ENCODE measurements at regions not wholly inside any gene's neighbourhood (a gene's known extent, or its start where the extent isn't known, plus 50 kb on each side); places are given as distances from the start of the nearest gene placed in this dataset.
A peak's percentile ranks its signal among the peaks of the same experiment; 100 is the strongest.

- Histone ChIP-seq H3K4me1 (ENCODE audit: control insufficient read depth, insufficient read depth, low read length) (no peaks in the 10 kb centered on the region), H3K27me3 (ENCODE audit: control insufficient read depth, insufficient read depth, low read length) (no peaks in the 10 kb centered on the region), H3K36me3 (ENCODE audit: control insufficient read depth, insufficient read depth, low read length) (no peaks in the 10 kb centered on the region), H3K9me3 (ENCODE audit: control insufficient read depth, low read depth, low read length) (no peaks in the 10 kb centered on the region), H3K4me3 (ENCODE audit: low read length) (no peak overlapping the region), H3K27ac (ENCODE audit: low read length) (no peak overlapping the region)
- peak in 1 of 2 donors; percentile 9 for DNase-seq
- 100% methylated on average over 1 of the region's 6 CpGs for WGBS (ENCODE audit: insufficient coverage, low lambda C conversion rate)
Observed at GRCh38 chr4:42715807-42716482, 59.0 kb upstream of the ATP8A1 start.

- Histone ChIP-seq H3K4me3 (ENCODE audit: low read length) (no peak overlapping the region), H3K9me3 (ENCODE audit: control insufficient read depth, low read depth, low read length) (no peaks in the 10 kb centered on the region), H3K36me3 (ENCODE audit: control insufficient read depth, insufficient read depth, low read length) (no peaks in the 10 kb centered on the region), H3K27ac (ENCODE audit: low read length) (no peak overlapping the region), H3K4me1 (ENCODE audit: control insufficient read depth, insufficient read depth, low read length) (no peaks in the 10 kb centered on the region), H3K27me3 (ENCODE audit: control insufficient read depth, insufficient read depth, low read length) (no peaks in the 10 kb centered on the region)
- no CpG with 5 or more reads among the region's 3 CpGs for WGBS (ENCODE audit: insufficient coverage, low lambda C conversion rate)
- no peak for DNase-seq
Observed at GRCh38 chr4:42713391-42713790, 56.5 kb upstream of the ATP8A1 start.

GRCh38 chr4:42712854-42713253 is 55.9 kb upstream of the ATP8A1 start:
- no CpG with 5 or more reads among the region's 2 CpGs for WGBS (ENCODE audit: insufficient coverage, low lambda C conversion rate)

GRCh38 chr4:42711496-42711895 is 54.6 kb upstream of the ATP8A1 start:
- DNase-seq = no peak
- Histone ChIP-seq H3K36me3 (ENCODE audit: control insufficient read depth, insufficient read depth, low read length) (no peaks in the 10 kb centered on the region), H3K4me1 (ENCODE audit: control insufficient read depth, insufficient read depth, low read length) (no peaks in the 10 kb centered on the region), H3K27ac (ENCODE audit: low read length) (no peak overlapping the region), H3K27me3 (ENCODE audit: control insufficient read depth, insufficient read depth, low read length) (no peaks in the 10 kb centered on the region), H3K9me3 (ENCODE audit: control insufficient read depth, low read depth, low read length) (no peaks in the 10 kb centered on the region), H3K4me3 (ENCODE audit: low read length) (no peak overlapping the region)

More at GRCh38 chr4:42712854-42713253, 55.9 kb upstream of the ATP8A1 start:
- no peak overlapping the region for H3K27ac ChIP-seq (ENCODE audit: low read length)
- H3K27me3 ChIP-seq (ENCODE audit: control insufficient read depth, insufficient read depth, low read length) = no peaks in the 10 kb centered on the region
- no peak for DNase-seq
- H3K36me3 ChIP-seq (ENCODE audit: control insufficient read depth, insufficient read depth, low read length) = no peaks in the 10 kb centered on the region
- no peaks in the 10 kb centered on the region for H3K9me3 ChIP-seq (ENCODE audit: control insufficient read depth, low read depth, low read length)
- H3K4me1 ChIP-seq (ENCODE audit: control insufficient read depth, insufficient read depth, low read length) = no peaks in the 10 kb centered on the region
- no peak overlapping the region for H3K4me3 ChIP-seq (ENCODE audit: low read length)

DNA sequence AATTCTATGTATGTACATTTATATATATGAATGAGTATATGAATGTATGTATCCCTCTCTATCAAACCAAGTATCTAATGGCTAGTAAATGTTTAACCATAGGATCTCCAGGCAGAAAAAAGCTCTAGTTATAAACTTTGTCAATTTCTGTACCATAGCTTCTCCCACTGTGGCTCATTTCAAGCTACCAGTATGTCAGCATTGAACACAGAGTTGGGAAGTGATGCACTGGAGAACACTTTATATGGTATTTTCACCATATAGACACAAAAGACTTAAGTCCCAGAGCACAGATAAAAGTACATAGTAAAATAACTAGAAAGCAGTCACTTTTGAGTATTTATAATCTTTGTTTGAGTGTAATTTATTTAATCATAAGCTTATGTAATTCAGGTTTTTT is 53.9 kb upstream of the ATP8A1 start:
- H3K27me3 ChIP-seq (ENCODE audit: control insufficient read depth, insufficient read depth, low read length) = no peaks in the 10 kb centered on the region

DNA sequence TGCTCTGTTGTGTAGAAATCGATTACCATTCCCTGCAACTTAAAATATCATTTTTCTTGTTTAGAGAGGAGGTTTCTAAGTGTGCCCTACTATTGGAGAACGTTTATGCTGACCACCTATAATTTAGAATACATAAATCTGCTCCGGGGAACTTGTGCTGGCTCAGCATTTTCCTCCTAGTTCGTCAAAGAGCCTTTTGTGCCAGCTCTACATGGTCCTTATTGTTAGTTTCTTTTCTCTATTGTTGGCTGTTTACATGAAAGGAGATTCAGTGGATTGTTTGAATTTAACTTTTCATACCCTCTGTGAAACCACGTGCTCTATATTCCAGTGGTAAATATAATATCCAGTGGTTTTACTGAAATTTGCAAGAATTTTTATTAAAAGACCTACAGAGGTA is 53.4 kb upstream of the ATP8A1 start:
- Histone ChIP-seq H3K4me3 (ENCODE audit: low read length) (no peak overlapping the region), H3K36me3 (ENCODE audit: control insufficient read depth, insufficient read depth, low read length) (no peaks in the 10 kb centered on the region), H3K27ac (ENCODE audit: low read length) (no peak overlapping the region), H3K9me3 (ENCODE audit: control insufficient read depth, low read depth, low read length) (no peaks in the 10 kb centered on the region), H3K4me1 (ENCODE audit: control insufficient read depth, insufficient read depth, low read length) (no peaks in the 10 kb centered on the region), H3K27me3 (ENCODE audit: control insufficient read depth, insufficient read depth, low read length) (no peaks in the 10 kb centered on the region)
- WGBS (ENCODE audit: insufficient coverage, low lambda C conversion rate) = 20% methylated on average over 1 of the region's 5 CpGs
- no peak for DNase-seq

More for the DNA sequence above, 53.9 kb upstream of the ATP8A1 start:
- no peaks in the 10 kb centered on the region for H3K4me1 ChIP-seq (ENCODE audit: control insufficient read depth, insufficient read depth, low read length)
- no peaks in the 10 kb centered on the region for H3K9me3 ChIP-seq (ENCODE audit: control insufficient read depth, low read depth, low read length)
- H3K4me3 ChIP-seq (ENCODE audit: low read length) = no peak overlapping the region
- no peak overlapping the region for H3K27ac ChIP-seq (ENCODE audit: low read length)
- no peaks in the 10 kb centered on the region for H3K36me3 ChIP-seq (ENCODE audit: control insufficient read depth, insufficient read depth, low read length)
- DNase-seq = no peak

GRCh38 chr4:42709392-42710065 is 52.6 kb upstream of the ATP8A1 start:
- no peaks in the 10 kb centered on the region for H3K36me3 ChIP-seq (ENCODE audit: control insufficient read depth, insufficient read depth, low read length)
- 10% methylated on average over 2 of the region's 5 CpGs for WGBS (ENCODE audit: insufficient coverage, low lambda C conversion rate)
- no peak overlapping the region for H3K27ac ChIP-seq (ENCODE audit: low read length)
- H3K9me3 ChIP-seq (ENCODE audit: control insufficient read depth, low read depth, low read length) = no peaks in the 10 kb centered on the region
- H3K4me1 ChIP-seq (ENCODE audit: control insufficient read depth, insufficient read depth, low read length) = no peaks in the 10 kb centered on the region
- no peaks in the 10 kb centered on the region for H3K27me3 ChIP-seq (ENCODE audit: control insufficient read depth, insufficient read depth, low read length)
- peak in 1 of 2 donors; percentile 4 for DNase-seq
- H3K4me3 ChIP-seq (ENCODE audit: low read length) = no peak overlapping the region

GRCh38 chr4:42708625-42709024 is 51.7 kb upstream of the ATP8A1 start:
- Histone ChIP-seq H3K36me3 (ENCODE audit: control insufficient read depth, insufficient read depth, low read length) (no peaks in the 10 kb centered on the region), H3K4me3 (ENCODE audit: low read length) (no peak overlapping the region), H3K27me3 (ENCODE audit: control insufficient read depth, insufficient read depth, low read length) (no peaks in the 10 kb centered on the region), H3K27ac (ENCODE audit: low read length) (no peak overlapping the region), H3K4me1 (ENCODE audit: control insufficient read depth, insufficient read depth, low read length) (no peaks in the 10 kb centered on the region), H3K9me3 (ENCODE audit: control insufficient read depth, low read depth, low read length) (no peaks in the 10 kb centered on the region)
- no CpG with 5 or more reads among the region's 1 CpG for WGBS (ENCODE audit: insufficient coverage, low lambda C conversion rate)
- no peak for DNase-seq
